Ectodermal cell (in vitro differentiated cells): ENCODE measurements at regions not wholly inside any gene's neighbourhood (a gene's known extent, or its start where the extent isn't known, plus 50 kb on each side); places are given as distances from the start of the nearest gene placed in this dataset.

Experiments used
- H3K27ac ChIP-seq: 2 replicates; pipeline ENCODE4 v1.7.0; 2013; ENCODE audit warnings: mild to moderate bottlenecking, low read depth, low read length; ENCODE audit not compliant: insufficient read depth, poor library complexity, severe bottlenecking
- H3K27me3 ChIP-seq: 2 replicates; pipeline ENCODE4 v1.7.0; 2013; ENCODE audit warnings: mild to moderate bottlenecking, low read length; ENCODE audit not compliant: insufficient read depth, control insufficient read depth, poor library complexity, severe bottlenecking
- H3K36me3 ChIP-seq: one replicate; pipeline ENCODE4 v1.7.0; 2013; ENCODE audit warnings: low read length; ENCODE audit not compliant: control insufficient read depth, insufficient read depth
- H3K4me1 ChIP-seq: one replicate; pipeline ENCODE4 v1.7.0; 2013; ENCODE audit warnings: low read length; ENCODE audit not compliant: control insufficient read depth, insufficient read depth
- H3K4me3 ChIP-seq: 2 replicates; pipeline ENCODE4 v1.7.0; 2013; ENCODE audit warnings: low read depth, low read length, control low read depth; ENCODE audit not compliant: insufficient read depth
- H3K9me3 ChIP-seq: 2 replicates; pipeline ENCODE4 v1.7.0; 2013; ENCODE audit warnings: mild to moderate bottlenecking, low read length, moderate library complexity; ENCODE audit not compliant: control insufficient read depth
- WGBS, 2 experiments: methylation state at CpG; one replicate each; pipeline ENCODE4 v1.1.7; 2013; ENCODE audit warnings: missing lambda C conversion rate in 2 of 2; 5-methylcytosine and 5-hydroxymethylcytosine counted together

- no peak overlapping the region for H3K4me3 ChIP-seq
- no peaks in the 10 kb centered on the region for H3K36me3 ChIP-seq
- H3K9me3 ChIP-seq, result no peaks in the 10 kb centered on the region
- no peak overlapping the region for H3K27ac ChIP-seq
- peaks cover 1% of the 10 kb centered on the region for H3K4me1 ChIP-seq
- peaks cover 14% of the 10 kb centered on the region for H3K27me3 ChIP-seq
- WGBS, 2 experiments, result 95% methylated on average over 7 of the region's 7 CpGs
These were observed 62.7 kb downstream of the SIK1 start for GRCh38 chr21:43364261-43364510.

GRCh38 chr21:43363506-43364260, 63.2 kb downstream of the SIK1 start:
- H3K36me3 ChIP-seq, result no peaks in the 10 kb centered on the region
- no peak overlapping the region for H3K27ac ChIP-seq
- H3K27me3 ChIP-seq, result peaks cover 14% of the 10 kb centered on the region
- no peaks in the 10 kb centered on the region for H3K4me1 ChIP-seq
- no peaks in the 10 kb centered on the region for H3K9me3 ChIP-seq
- H3K4me3 ChIP-seq, result no peak overlapping the region
- 93 to 94% methylated on average over 24 of the region's 24 CpGs for WGBS, 2 experiments

- no peaks in the 10 kb centered on the region for H3K36me3 ChIP-seq
- H3K27me3 ChIP-seq, result peaks cover 14% of the 10 kb centered on the region
- H3K4me1 ChIP-seq, result no peaks in the 10 kb centered on the region
- H3K9me3 ChIP-seq, result no peaks in the 10 kb centered on the region
- H3K27ac ChIP-seq, result no peak overlapping the region
- 94 to 96% methylated on average over 13 of the region's 13 CpGs for WGBS, 2 experiments
- no peak overlapping the region for H3K4me3 ChIP-seq
These were observed 64.0 kb downstream of the SIK1 start for GRCh38 chr21:43362915-43363314.

GRCh38 chr21:43362321-43362791, 64.6 kb downstream of the SIK1 start:
- H3K4me3 ChIP-seq, result no peak overlapping the region
- peaks cover 14% of the 10 kb centered on the region for H3K27me3 ChIP-seq
- H3K4me1 ChIP-seq, result no peaks in the 10 kb centered on the region
- 43 to 46% methylated on average over 35 of the region's 35 CpGs for WGBS, 2 experiments
- no peak overlapping the region for H3K27ac ChIP-seq
- H3K9me3 ChIP-seq, result no peaks in the 10 kb centered on the region
- no peaks in the 10 kb centered on the region for H3K36me3 ChIP-seq

DNA sequence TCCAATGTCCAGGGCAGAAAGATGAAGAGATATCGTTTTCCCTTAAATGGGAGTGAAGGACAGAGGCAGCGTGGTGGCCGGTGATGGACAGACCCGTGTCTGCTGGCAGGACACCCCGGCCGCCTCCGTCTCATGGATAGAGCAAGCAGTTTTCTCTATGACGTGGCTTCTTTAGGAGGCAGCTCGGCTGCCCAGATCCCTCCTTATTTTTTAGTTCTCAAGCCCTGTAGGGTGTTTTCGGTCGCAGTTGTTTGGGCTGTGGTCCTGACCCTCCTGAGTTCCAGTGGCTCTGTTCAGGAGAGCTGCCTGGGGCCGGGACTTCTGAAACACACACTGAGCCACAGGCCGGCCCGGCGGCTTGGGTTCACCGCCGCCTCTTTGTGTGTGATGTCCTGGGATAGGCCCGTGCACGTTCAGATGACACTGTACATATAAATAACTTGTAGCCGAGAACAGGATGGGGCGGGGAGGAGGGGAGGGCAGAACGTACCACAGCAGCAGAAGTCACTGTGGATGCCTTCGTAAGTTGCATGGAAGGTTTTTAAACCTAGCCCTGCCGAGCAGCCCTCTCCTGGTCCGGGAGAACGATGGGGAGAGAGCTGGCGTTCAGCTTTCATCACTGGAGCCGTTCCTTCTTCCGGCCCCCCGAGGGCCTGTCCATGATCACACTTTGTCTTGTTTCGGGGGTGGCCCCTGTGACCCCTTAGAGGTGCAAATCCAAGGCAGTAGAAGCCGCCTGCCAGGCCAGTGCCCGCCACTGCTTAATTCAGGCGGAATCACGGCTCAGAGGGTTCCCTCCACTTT, 65.2 kb downstream of the SIK1 start:
- H3K4me1 ChIP-seq, result no peaks in the 10 kb centered on the region
- H3K27me3 ChIP-seq, result peaks cover 14% of the 10 kb centered on the region
- WGBS, 2 experiments, result 72 to 73% methylated on average over 35 of the region's 35 CpGs
- H3K4me3 ChIP-seq, result no peak overlapping the region
- no peak overlapping the region for H3K27ac ChIP-seq
- H3K36me3 ChIP-seq, result no peaks in the 10 kb centered on the region
- H3K9me3 ChIP-seq, result no peaks in the 10 kb centered on the region

DNA sequence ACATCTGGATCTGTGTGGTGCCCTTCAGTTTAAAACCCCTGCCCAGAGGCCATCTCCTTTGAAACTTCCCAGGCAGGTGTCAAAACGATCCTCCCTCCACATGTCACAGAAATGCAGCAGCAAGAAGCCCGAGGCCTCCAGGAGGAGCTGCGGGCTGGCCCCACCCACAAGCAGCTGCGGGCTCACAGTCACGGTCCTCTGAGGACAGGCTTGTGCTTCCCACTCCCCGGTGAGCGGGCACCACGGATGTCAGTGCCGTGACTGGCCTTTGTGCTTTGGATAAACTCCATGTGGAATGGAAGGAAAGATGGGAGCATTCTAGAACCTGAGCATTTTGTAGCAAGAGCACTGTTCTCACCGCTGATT, 65.8 kb downstream of the SIK1 start:
- 69 to 74% methylated on average over 10 of the region's 10 CpGs for WGBS, 2 experiments
- no peak overlapping the region for H3K4me3 ChIP-seq
- peaks cover 14% of the 10 kb centered on the region for H3K27me3 ChIP-seq
- H3K4me1 ChIP-seq, result no peaks in the 10 kb centered on the region
- H3K9me3 ChIP-seq, result no peaks in the 10 kb centered on the region
- no peak overlapping the region for H3K27ac ChIP-seq
- no peaks in the 10 kb centered on the region for H3K36me3 ChIP-seq

- WGBS, 2 experiments, result 94 to 95% methylated on average over 32 of the region's 32 CpGs
- no peak overlapping the region for H3K27ac ChIP-seq
- no peaks in the 10 kb centered on the region for H3K4me1 ChIP-seq
- peaks cover 14% of the 10 kb centered on the region for H3K27me3 ChIP-seq
- H3K36me3 ChIP-seq, result no peaks in the 10 kb centered on the region
- H3K9me3 ChIP-seq, result no peaks in the 10 kb centered on the region
- H3K4me3 ChIP-seq, result no peak overlapping the region
These were observed 66.3 kb downstream of the SIK1 start for GRCh38 chr21:43360441-43361126.

GRCh38 chr21:43358940-43359822, 67.8 kb downstream of the SIK1 start:
- Histone ChIP-seq H3K27me3 (peaks cover 14% of the 10 kb centered on the region), H3K36me3 (no peaks in the 10 kb centered on the region), H3K27ac (no peak overlapping the region), H3K4me1 (no peaks in the 10 kb centered on the region), H3K9me3 (no peaks in the 10 kb centered on the region), H3K4me3 (no peak overlapping the region)
- WGBS, 2 experiments, result 81 to 82% methylated on average over 28 of the region's 28 CpGs

GRCh38 chr21:43357715-43358430, 69.1 kb downstream of the SIK1 start:
- no peaks in the 10 kb centered on the region for H3K36me3 ChIP-seq
- H3K9me3 ChIP-seq, result no peaks in the 10 kb centered on the region
- no peak overlapping the region for H3K4me3 ChIP-seq
- no peaks in the 10 kb centered on the region for H3K4me1 ChIP-seq
- 85 to 86% methylated on average over 24 of the region's 24 CpGs for WGBS, 2 experiments
- peaks cover 13% of the 10 kb centered on the region for H3K27me3 ChIP-seq
- no peak overlapping the region for H3K27ac ChIP-seq
